ENCODE measurements at regions not wholly inside any gene's neighbourhood (a gene's known extent, or its start where the extent isn't known, plus 50 kb on each side); places are given as distances from the start of the nearest gene placed in this dataset.

DNA sequence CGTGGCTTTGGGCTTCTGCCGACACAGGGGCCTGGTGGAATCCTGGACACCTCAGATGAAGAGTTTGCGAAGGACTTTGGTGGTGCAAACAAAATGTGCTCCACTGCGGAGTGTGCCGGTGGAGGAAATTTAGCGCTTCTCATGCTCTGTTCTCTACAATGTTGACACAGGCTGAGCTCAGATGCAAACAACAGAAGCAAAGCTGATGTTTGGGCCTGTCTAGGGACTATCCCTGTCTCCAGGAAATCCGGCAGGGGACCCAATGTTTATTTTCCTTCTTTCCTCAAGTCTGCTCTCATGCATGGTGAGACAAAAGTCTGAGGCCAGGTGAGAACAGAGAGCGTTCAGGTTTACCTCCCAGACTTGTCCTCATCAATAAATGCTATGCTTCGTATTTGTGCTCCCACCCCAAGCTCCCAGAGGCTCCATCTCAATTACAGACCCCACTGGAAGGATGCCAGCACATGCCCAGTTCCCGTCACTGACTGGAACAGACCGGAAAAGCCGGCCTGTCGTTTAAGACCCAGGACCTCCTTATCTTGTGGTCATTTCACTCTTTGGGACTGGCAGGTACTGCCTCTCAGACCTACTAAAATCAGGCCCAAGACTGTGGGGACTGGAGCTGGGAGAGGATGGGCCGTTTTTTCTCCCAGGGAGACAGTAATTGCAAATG, 105.7 kb upstream of the B3GAT1 start:
- no peak overlapping the region for H3K27ac ChIP-seq (ENCODE audit: low read depth in 1 of 2, low read length in 2 of 2)
- no peaks in the 10 kb centered on the region for H3K27me3 ChIP-seq (ENCODE audit: control insufficient read depth in 1 of 2, insufficient read depth in 2 of 2, low read length in 1 of 2)
- no peaks in the 10 kb centered on the region for H3K9me3 ChIP-seq (ENCODE audit: control insufficient read depth, low read length)
- WGBS, 2 donors: 37 to 44% methylated on average over 14 of the region's 14 CpGs
- ATAC-seq (ENCODE audit: low FRiP score) (no peak), DNase-seq (peak in 1 of 2 donors; percentile 34)
- intact Hi-C loops (cut with DNase I): no loop called here
- no peak overlapping the region for H3K4me3 ChIP-seq (ENCODE audit: low read length in 2 of 2)
- H3K36me3 ChIP-seq (ENCODE audit: control insufficient read depth in 1 of 2, insufficient read depth in 2 of 2, low read length in 1 of 2): no peaks in the 10 kb centered on the region
- H3K4me1 ChIP-seq (ENCODE audit: control insufficient read depth in 1 of 2, insufficient read depth in 2 of 2, low read length in 2 of 2): no peaks in the 10 kb centered on the region

GRCh38 chr11:134517115-134517514, 105.1 kb upstream of the B3GAT1 start:
- H3K27ac ChIP-seq (ENCODE audit: low read depth in 1 of 2, low read length in 2 of 2): no peak overlapping the region

GRCh38 chr11:134516529-134516928, 104.5 kb upstream of the B3GAT1 start:
- Histone ChIP-seq H3K27ac (ENCODE audit: low read depth in 1 of 2, low read length in 2 of 2) (no peak overlapping the region), H3K4me1 (ENCODE audit: control insufficient read depth in 1 of 2, insufficient read depth in 2 of 2, low read length in 2 of 2) (no peaks in the 10 kb centered on the region), H3K9me3 (ENCODE audit: control insufficient read depth, low read length) (no peaks in the 10 kb centered on the region), H3K36me3 (ENCODE audit: control insufficient read depth in 1 of 2, insufficient read depth in 2 of 2, low read length in 1 of 2) (no peaks in the 10 kb centered on the region), H3K4me3 (ENCODE audit: low read length in 2 of 2) (no peak overlapping the region), H3K27me3 (ENCODE audit: control insufficient read depth in 1 of 2, insufficient read depth in 2 of 2, low read length in 1 of 2) (no peaks in the 10 kb centered on the region)
- 64 to 76% methylated on average over 9 of the region's 9 CpGs for WGBS, 2 donors
- intact Hi-C loops (cut with DNase I): no loop called here
- ATAC-seq (ENCODE audit: low FRiP score): no peak
- DNase-seq: peak in 1 of 2 donors; percentile 62

More at GRCh38 chr11:134517115-134517514, 105.1 kb upstream of the B3GAT1 start:
- Histone ChIP-seq H3K27me3 (ENCODE audit: control insufficient read depth in 1 of 2, insufficient read depth in 2 of 2, low read length in 1 of 2) (no peaks in the 10 kb centered on the region), H3K9me3 (ENCODE audit: control insufficient read depth, low read length) (no peaks in the 10 kb centered on the region), H3K4me3 (ENCODE audit: low read length in 2 of 2) (no peak overlapping the region), H3K36me3 (ENCODE audit: control insufficient read depth in 1 of 2, insufficient read depth in 2 of 2, low read length in 1 of 2) (no peaks in the 10 kb centered on the region), H3K4me1 (ENCODE audit: control insufficient read depth in 1 of 2, insufficient read depth in 2 of 2, low read length in 2 of 2) (no peaks in the 10 kb centered on the region)
- WGBS, 2 donors: 85 to 88% methylated on average over 6 of the region's 6 CpGs
- intact Hi-C loops (cut with DNase I): no loop called here
- no peak for DNase-seq
- no peak for ATAC-seq (ENCODE audit: low FRiP score)

DNA sequence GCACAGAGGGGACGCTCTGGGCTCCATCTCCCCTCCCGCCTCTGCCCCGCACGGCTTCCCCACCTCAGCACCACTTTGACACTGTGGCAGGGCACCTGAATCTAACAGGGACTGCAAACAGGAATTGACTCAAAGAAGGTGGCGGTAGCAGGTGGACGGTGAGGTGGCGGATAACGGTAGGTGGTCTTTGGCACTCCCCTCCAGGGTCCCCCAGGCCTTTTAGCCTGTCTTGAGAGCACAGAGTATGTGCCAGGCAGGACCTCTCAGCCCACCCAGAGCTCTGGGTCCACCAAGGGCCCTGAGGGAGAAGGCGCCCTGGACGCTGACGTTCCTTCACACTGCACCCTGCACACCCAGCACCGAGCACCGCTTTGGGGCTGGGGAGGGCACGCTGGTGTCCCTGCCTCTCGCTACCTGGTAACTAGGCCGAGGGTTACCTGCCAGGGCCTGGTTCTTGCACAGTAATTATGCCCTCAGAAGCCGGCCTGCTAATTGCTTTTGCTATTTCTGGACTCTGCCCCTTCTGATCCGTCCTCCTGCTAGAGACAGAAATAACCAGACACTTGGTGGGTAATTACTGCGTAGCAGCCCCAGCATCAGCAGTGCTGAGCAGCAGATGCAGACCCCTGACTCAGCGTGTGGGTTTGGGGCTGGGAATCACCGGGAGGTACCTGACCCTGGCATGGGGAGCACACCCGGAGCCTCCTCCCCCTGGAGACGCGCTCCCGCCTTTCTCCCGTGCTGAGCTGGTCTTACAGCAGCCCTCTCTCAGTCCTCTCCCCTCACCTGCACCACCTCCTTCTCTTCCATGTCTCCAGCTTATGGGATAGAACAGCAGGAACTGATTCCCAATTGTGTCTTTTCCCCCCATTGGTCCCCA, 103.3 kb upstream of the B3GAT1 start:
- DNase-seq (peak in 1 of 2 donors; percentile 47), ATAC-seq (ENCODE audit: low FRiP score) (no peak)
- intact Hi-C loops (cut with DNase I): no loop called here
- Histone ChIP-seq H3K4me1 (ENCODE audit: control insufficient read depth in 1 of 2, insufficient read depth in 2 of 2, low read length in 2 of 2) (no peaks in the 10 kb centered on the region), H3K36me3 (ENCODE audit: control insufficient read depth in 1 of 2, insufficient read depth in 2 of 2, low read length in 1 of 2) (no peaks in the 10 kb centered on the region), H3K9me3 (ENCODE audit: control insufficient read depth, low read length) (no peaks in the 10 kb centered on the region), H3K27ac (ENCODE audit: low read depth in 1 of 2, low read length in 2 of 2) (no peak overlapping the region), H3K4me3 (ENCODE audit: low read length in 2 of 2) (no peak overlapping the region), H3K27me3 (ENCODE audit: control insufficient read depth in 1 of 2, insufficient read depth in 2 of 2, low read length in 1 of 2) (no peaks in the 10 kb centered on the region)
- 78 to 80% methylated on average over 25 to 26 of the region's 26 CpGs for WGBS, 2 donors

DNA sequence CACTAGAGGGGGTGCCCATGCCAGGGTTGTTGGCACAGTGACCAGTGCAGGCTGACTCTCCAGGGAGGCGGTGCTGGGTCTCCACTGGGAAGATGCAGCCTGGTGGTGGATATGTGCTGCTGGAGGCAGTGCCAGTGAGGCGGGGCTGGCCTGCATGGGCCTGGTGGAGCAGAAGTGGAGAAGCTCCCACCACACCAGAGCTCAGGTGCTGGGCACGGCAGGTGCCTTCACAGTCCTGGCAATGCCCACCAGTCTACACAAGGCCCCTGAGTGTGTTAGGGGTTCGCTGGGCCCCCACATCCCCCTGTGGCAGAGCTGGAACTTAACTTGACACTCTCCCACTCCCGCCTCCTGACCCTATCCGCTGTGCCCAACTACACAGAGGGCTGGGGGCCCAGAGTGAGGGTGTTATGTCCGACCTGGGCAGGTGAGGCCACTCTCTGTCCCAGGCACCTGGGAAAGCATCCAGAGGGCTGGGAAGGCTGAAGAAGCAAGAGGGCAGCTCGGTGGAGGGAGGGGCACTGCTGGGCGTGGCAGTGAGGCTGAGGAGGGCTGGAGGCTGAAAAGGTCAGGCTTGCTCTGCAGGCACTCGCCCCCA, 102.4 kb upstream of the B3GAT1 start:
- Histone ChIP-seq H3K4me1 (ENCODE audit: control insufficient read depth in 1 of 2, insufficient read depth in 2 of 2, low read length in 2 of 2) (no peaks in the 10 kb centered on the region), H3K4me3 (ENCODE audit: low read length in 2 of 2) (no peak overlapping the region), H3K27me3 (ENCODE audit: control insufficient read depth in 1 of 2, insufficient read depth in 2 of 2, low read length in 1 of 2) (no peaks in the 10 kb centered on the region), H3K9me3 (ENCODE audit: control insufficient read depth, low read length) (no peaks in the 10 kb centered on the region), H3K36me3 (ENCODE audit: control insufficient read depth in 1 of 2, insufficient read depth in 2 of 2, low read length in 1 of 2) (no peaks in the 10 kb centered on the region), H3K27ac (ENCODE audit: low read depth in 1 of 2, low read length in 2 of 2) (no peak overlapping the region)
- intact Hi-C loops (cut with DNase I): no loop called here
- 66 to 74% methylated on average over 10 of the region's 10 CpGs for WGBS, 2 donors
- DNase-seq (peak in 1 of 2 donors; percentile 48), ATAC-seq (ENCODE audit: low FRiP score) (no peak)

DNA sequence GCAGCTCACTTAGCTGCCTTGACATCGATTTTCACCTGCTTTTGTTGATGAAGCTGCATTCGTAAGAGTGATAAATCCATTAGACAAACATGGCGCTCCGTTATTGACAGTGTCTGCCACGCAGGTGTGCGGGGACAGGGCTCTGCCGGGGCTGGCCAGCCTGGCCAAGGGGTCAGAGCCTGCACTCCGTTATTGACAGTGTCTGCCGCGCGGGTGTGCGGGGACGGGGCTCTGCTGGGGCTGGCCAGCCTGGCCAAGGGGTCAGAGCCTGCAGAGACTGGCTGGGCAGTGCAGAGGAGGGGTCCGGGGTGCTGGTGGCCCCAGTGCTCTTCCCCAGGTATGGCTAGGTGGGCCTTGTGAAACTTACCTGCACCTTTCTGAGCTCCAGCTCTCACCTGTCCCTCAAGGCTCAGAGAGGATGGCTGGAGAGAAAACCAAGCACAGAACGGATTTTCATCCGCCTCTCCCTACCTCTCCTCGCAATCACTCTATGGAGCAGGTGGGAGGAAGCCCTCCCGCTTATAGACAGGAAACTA, 101.6 kb upstream of the B3GAT1 start:
- peak in 1 of 2 donors; percentile 55 for DNase-seq

DNA sequence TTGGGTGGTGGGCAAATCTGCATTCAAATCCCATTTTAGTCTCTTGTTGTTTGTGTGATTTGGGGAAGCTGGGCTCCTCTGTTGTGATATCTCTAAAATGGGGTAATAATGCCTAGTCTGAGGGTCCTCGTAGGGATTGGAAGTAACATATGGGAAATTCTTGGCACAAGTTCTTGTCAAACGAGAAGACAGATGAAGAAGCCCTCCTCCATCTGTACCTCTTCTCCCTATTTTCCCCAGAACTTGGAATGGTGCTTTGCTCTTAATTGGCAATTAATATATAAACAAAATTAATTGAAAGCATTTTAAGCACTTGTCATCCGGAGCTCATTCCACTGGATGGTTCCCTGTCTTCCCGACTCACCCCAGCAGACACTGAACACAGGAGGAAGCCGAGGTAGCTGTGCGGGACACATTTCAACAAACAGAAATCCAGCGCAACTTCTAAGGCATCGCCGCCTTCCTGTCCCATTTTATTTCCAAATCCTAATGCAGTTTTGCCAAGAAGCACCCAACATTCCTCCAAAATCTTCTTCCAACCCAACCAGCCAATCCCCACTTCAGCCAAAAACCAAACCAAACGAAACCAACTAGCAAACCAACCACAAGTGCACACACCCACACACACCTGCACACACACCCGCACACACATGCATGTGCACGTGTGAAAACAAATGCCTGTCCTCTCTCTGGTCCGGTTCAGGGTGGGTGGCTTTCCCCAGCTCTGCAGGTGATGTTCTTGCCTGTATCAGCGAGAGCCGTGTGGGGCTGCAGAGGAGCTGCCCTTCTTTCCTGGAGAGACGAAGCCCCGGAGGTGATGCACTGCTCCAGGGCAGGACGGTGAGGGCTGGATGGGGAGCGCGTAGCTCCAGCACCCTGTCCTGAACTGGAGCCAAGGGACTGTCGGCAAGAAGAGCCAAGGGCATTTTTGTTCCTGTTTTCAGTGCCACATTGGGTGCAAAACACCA, 100.8 kb upstream of the B3GAT1 start:
- Histone ChIP-seq H3K4me1 (ENCODE audit: control insufficient read depth in 1 of 2, insufficient read depth in 2 of 2, low read length in 2 of 2) (no peaks in the 10 kb centered on the region), H3K27me3 (ENCODE audit: control insufficient read depth in 1 of 2, insufficient read depth in 2 of 2, low read length in 1 of 2) (no peaks in the 10 kb centered on the region), H3K27ac (ENCODE audit: low read depth in 1 of 2, low read length in 2 of 2) (no peak overlapping the region), H3K4me3 (ENCODE audit: low read length in 2 of 2) (no peak overlapping the region), H3K36me3 (ENCODE audit: control insufficient read depth in 1 of 2, insufficient read depth in 2 of 2, low read length in 1 of 2) (no peaks in the 10 kb centered on the region), H3K9me3 (ENCODE audit: control insufficient read depth, low read length) (no peaks in the 10 kb centered on the region)
- ATAC-seq (ENCODE audit: low FRiP score) (no peak), DNase-seq (peak in 1 of 2 donors; percentile 40)
- 79 to 80% methylated on average over 19 to 21 of the region's 21 CpGs for WGBS, 2 donors
- intact Hi-C loops (cut with DNase I): no loop called here

More for the DNA sequence above, 101.6 kb upstream of the B3GAT1 start:
- intact Hi-C loops (cut with DNase I): no loop called here
- H3K9me3 ChIP-seq (ENCODE audit: control insufficient read depth, low read length): no peaks in the 10 kb centered on the region
- no peak for ATAC-seq (ENCODE audit: low FRiP score)
- no peak overlapping the region for H3K4me3 ChIP-seq (ENCODE audit: low read length in 2 of 2)
- no peaks in the 10 kb centered on the region for H3K36me3 ChIP-seq (ENCODE audit: control insufficient read depth in 1 of 2, insufficient read depth in 2 of 2, low read length in 1 of 2)
- H3K4me1 ChIP-seq (ENCODE audit: control insufficient read depth in 1 of 2, insufficient read depth in 2 of 2, low read length in 2 of 2): no peaks in the 10 kb centered on the region
- 82 to 84% methylated on average over 18 of the region's 18 CpGs for WGBS, 2 donors
- no peaks in the 10 kb centered on the region for H3K27me3 ChIP-seq (ENCODE audit: control insufficient read depth in 1 of 2, insufficient read depth in 2 of 2, low read length in 1 of 2)
- H3K27ac ChIP-seq (ENCODE audit: low read depth in 1 of 2, low read length in 2 of 2): no peak overlapping the region

DNA sequence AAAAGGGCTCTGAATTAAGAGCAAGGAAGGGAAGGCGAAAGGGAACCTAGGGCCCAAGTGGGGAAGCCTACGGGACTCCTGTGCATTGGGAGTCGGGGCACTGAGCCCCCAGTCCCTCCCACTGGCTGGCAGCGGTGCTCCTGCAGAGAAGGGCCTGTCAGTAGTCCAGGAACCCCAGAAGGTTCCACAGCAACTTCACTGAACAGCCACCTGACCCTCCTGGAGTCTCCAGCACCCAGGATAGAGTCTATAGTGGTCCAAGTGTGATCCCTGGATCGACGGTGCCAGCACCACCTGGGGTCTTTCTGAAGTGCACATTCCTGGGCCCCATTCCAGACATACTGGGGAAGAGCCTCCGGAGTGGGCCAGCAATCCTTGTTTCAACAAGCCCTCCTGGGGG, 100.0 kb upstream of the B3GAT1 start:
- H3K36me3 ChIP-seq (ENCODE audit: control insufficient read depth in 1 of 2, insufficient read depth in 2 of 2, low read length in 1 of 2): no peaks in the 10 kb centered on the region
- H3K27me3 ChIP-seq (ENCODE audit: control insufficient read depth in 1 of 2, insufficient read depth in 2 of 2, low read length in 1 of 2): no peaks in the 10 kb centered on the region
- no peaks in the 10 kb centered on the region for H3K9me3 ChIP-seq (ENCODE audit: control insufficient read depth, low read length)
- DNase-seq (peak in 1 of 2 donors; percentile 23), ATAC-seq (ENCODE audit: low FRiP score) (no peak)
- intact Hi-C loops (cut with DNase I): no loop called here
- no peak overlapping the region for H3K4me3 ChIP-seq (ENCODE audit: low read length in 2 of 2)
- H3K27ac ChIP-seq (ENCODE audit: low read depth in 1 of 2, low read length in 2 of 2): no peak overlapping the region
- 69 to 71% methylated on average over 7 of the region's 7 CpGs for WGBS, 2 donors
- no peaks in the 10 kb centered on the region for H3K4me1 ChIP-seq (ENCODE audit: control insufficient read depth in 1 of 2, insufficient read depth in 2 of 2, low read length in 2 of 2)

All from aorta (tissue), 5 donors.